Mesothelial cell of epicardium (in vitro differentiated cells): ENCODE measurements at regions not wholly inside any gene's neighbourhood (a gene's known extent, or its start where the extent isn't known, plus 50 kb on each side); places are given as distances from the start of the nearest gene placed in this dataset.

Experiments used
- DNase-seq, 2 experiments: peaks; one replicate each; pipeline ENCODE4 v3.0.0; 2021; ENCODE audit warnings: low spot score in 2 of 2; ENCODE audit not compliant: unreplicated experiment in 2 of 2
- H3K27ac Mint-ChIP-seq: 2 replicates; pipeline ENCODE4 v1.8.0; 2021; ENCODE audit warnings: mixed read lengths
- H3K27me3 Mint-ChIP-seq: 2 replicates; pipeline ENCODE4 v1.8.0; 2021; ENCODE audit warnings: low read depth, mixed read lengths
- H3K36me3 Mint-ChIP-seq: 2 replicates; pipeline ENCODE4 v1.8.0; 2021; ENCODE audit warnings: mixed read lengths
- H3K4me1 Mint-ChIP-seq: 2 replicates; pipeline ENCODE4 v1.8.0; 2021; ENCODE audit warnings: mixed read lengths
- H3K4me3 Mint-ChIP-seq: 2 replicates; pipeline ENCODE4 v1.8.0; 2021; ENCODE audit warnings: mild to moderate bottlenecking, moderate library complexity, mixed read lengths
- H3K9me3 Mint-ChIP-seq: 2 replicates; pipeline ENCODE4 v1.8.0; 2021; ENCODE audit warnings: mixed read lengths
- TF ChIP-seq, protein P1 (sequence below): fragments of 200-600 bp; sonication (generic); IDR thresholded peaks from one replicate; pipeline ENCODE4 v1.5.0; 2021; ENCODE audit warnings: antibody characterized with exemption; ENCODE audit not compliant: unreplicated experiment

- no peak for DNase-seq
- Mint-ChIP-seq H3K9me3 (no peaks in the 10 kb centered on the region), H3K27ac (no peak overlapping the region), H3K4me3 (no peak overlapping the region), H3K4me1 (peaks cover 5% of the 10 kb centered on the region), H3K36me3 (no peaks in the 10 kb centered on the region), H3K27me3 (no peaks in the 10 kb centered on the region)
- TF ChIP-seq, protein P1, sequence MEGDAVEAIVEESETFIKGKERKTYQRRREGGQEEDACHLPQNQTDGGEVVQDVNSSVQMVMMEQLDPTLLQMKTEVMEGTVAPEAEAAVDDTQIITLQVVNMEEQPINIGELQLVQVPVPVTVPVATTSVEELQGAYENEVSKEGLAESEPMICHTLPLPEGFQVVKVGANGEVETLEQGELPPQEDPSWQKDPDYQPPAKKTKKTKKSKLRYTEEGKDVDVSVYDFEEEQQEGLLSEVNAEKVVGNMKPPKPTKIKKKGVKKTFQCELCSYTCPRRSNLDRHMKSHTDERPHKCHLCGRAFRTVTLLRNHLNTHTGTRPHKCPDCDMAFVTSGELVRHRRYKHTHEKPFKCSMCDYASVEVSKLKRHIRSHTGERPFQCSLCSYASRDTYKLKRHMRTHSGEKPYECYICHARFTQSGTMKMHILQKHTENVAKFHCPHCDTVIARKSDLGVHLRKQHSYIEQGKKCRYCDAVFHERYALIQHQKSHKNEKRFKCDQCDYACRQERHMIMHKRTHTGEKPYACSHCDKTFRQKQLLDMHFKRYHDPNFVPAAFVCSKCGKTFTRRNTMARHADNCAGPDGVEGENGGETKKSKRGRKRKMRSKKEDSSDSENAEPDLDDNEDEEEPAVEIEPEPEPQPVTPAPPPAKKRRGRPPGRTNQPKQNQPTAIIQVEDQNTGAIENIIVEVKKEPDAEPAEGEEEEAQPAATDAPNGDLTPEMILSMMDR = no peak
These were observed 1048.7 kb upstream of the NUDT12 start for GRCh38 chr5:104611135-104611767.

DNA sequence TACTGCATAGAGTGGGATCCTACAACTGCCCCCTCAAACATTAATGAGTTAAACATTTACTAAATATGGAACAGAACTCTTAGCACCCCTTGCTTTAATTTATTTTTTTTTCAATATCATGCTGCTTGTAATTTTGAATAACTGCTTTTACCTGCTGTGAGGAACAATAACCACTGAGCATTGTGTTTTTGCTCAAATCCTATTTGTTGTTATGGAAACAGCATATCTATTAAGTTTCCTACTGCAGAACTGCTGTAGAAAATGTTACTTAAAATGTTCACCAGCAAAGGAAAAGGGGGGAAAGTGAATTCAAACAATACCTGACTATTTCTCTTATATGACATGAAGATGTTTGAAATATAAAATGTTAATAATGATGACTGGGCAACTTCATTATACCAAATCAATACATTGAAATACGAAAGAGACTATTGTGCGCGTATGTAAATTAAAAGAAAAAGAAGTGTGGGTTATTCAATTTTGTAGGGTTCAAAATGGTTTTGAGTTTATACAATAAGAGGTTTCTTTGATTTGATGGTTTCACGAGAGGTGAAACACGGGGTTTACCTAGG is 1043.8 kb upstream of the NUDT12 start:
- DNase-seq = no peak

DNA sequence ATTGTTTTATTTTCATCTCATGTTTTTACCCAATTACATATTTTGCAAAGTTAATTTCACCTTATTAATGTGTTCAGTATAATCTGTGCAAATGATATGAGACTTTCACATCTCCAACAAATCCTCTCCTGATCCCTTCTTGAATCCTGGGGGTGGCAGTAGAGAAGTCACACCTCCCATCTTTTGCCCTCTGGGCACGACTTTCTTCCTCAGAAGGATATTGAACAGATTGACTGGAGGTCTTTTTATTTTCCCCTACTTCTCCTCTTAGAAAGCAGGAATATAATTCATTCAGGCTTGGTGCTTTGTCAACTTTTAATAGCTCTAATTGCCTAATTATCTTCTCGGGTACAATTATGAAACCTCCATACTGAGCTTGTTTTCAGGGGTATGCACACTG is 1037.1 kb upstream of the NUDT12 start:
- H3K4me3 Mint-ChIP-seq = no peak overlapping the region
- TF ChIP-seq, protein P1 = no peak
- peaks cover 37% of the 10 kb centered on the region for H3K9me3 Mint-ChIP-seq
- peaks cover 3% of the 10 kb centered on the region for H3K36me3 Mint-ChIP-seq
- no peak for DNase-seq
- no peaks in the 10 kb centered on the region for H3K4me1 Mint-ChIP-seq
- H3K27me3 Mint-ChIP-seq = no peaks in the 10 kb centered on the region
- no peak overlapping the region for H3K27ac Mint-ChIP-seq

More for the DNA sequence above, 1043.8 kb upstream of the NUDT12 start:
- Mint-ChIP-seq H3K9me3 (peaks cover 23% of the 10 kb centered on the region), H3K36me3 (peaks cover 3% of the 10 kb centered on the region), H3K27me3 (no peaks in the 10 kb centered on the region), H3K27ac (no peak overlapping the region), H3K4me3 (no peak overlapping the region), H3K4me1 (no peaks in the 10 kb centered on the region)
- TF ChIP-seq, protein P1 = no peak

GRCh38 chr5:104598285-104598684 is 1035.7 kb upstream of the NUDT12 start:
- H3K36me3 Mint-ChIP-seq = peaks cover 3% of the 10 kb centered on the region
- no peaks in the 10 kb centered on the region for H3K27me3 Mint-ChIP-seq
- no peaks in the 10 kb centered on the region for H3K4me1 Mint-ChIP-seq
- no peak for DNase-seq
- H3K4me3 Mint-ChIP-seq = no peak overlapping the region
- TF ChIP-seq, protein P1 = no peak
- H3K9me3 Mint-ChIP-seq = peaks cover 34% of the 10 kb centered on the region
- no peak overlapping the region for H3K27ac Mint-ChIP-seq

DNA sequence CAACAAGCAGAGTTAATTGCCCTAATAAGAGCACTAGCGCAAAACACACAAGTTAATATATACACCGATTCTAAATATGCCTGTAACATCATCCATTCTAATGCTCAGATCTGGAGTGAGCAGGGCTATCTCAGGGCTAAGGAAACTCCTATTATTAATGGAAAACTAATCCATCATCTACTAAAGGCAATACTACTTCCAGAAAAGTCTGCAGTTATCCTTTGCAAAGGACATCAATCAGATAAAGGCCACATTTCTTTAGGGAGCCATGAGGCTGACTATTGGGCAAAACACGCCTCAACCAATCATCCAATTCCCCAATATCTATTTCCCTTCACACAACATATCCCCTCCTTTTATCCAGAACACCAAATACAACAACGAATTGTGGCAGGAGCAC is 1032.3 kb upstream of the NUDT12 start:
- no peaks in the 10 kb centered on the region for H3K27me3 Mint-ChIP-seq

More for the DNA sequence above, 1032.3 kb upstream of the NUDT12 start:
- H3K4me3 Mint-ChIP-seq = no peak overlapping the region
- peaks cover 6% of the 10 kb centered on the region for H3K36me3 Mint-ChIP-seq
- no peaks in the 10 kb centered on the region for H3K4me1 Mint-ChIP-seq
- no peak for DNase-seq
- no peak overlapping the region for H3K27ac Mint-ChIP-seq
- TF ChIP-seq, protein P1 = no peak
- peaks cover 36% of the 10 kb centered on the region for H3K9me3 Mint-ChIP-seq
